KMS-11 (cell line): ENCODE measurements at regions not wholly inside any gene's neighbourhood (a gene's known extent, or its start where the extent isn't known, plus 50 kb on each side); places are given as distances from the start of the nearest gene placed in this dataset.

Experiments used
- H2AFZ ChIP-seq: fragments of 200-600 bp; sonication (generic); 2 replicates; pipeline ENCODE4 v1.6.1; 2016; ENCODE audit warnings: antibody characterized with exemption, mixed run types, low read depth
- H3K27ac ChIP-seq: fragments of 200-600 bp; sonication (generic); 2 replicates; pipeline ENCODE4 v1.6.1; 2016; ENCODE audit warnings: mild to moderate bottlenecking, mixed run types
- H3K27me3 ChIP-seq: fragments of 200-600 bp; sonication (generic); 2 replicates; pipeline ENCODE4 v1.6.1; 2017; ENCODE audit warnings: mild to moderate bottlenecking, low read depth, mixed run types, moderate library complexity; ENCODE audit not compliant: insufficient read depth
- H3K36me3 ChIP-seq: fragments of 200-600 bp; sonication (generic); 2 replicates; pipeline ENCODE4 v1.6.1; 2017; ENCODE audit warnings: mild to moderate bottlenecking, mixed run types; ENCODE audit not compliant: insufficient read depth
- H3K4me1 ChIP-seq: fragments of 200-600 bp; sonication (generic); 2 replicates; pipeline ENCODE4 v1.6.1; 2016; ENCODE audit warnings: mild to moderate bottlenecking, low read depth, mixed run types; ENCODE audit not compliant: poor library complexity, severe bottlenecking
- H3K4me2 ChIP-seq: fragments of 200-600 bp; sonication (generic); 2 replicates; pipeline ENCODE4 v1.7.0; 2016; ENCODE audit warnings: mild to moderate bottlenecking, mixed run types
- H3K4me3 ChIP-seq: fragments of 200-600 bp; sonication (generic); IDR thresholded peaks from 2 replicates; pipeline ENCODE4 v1.6.1; 2017; ENCODE audit warnings: low read depth, low read length, mixed read lengths; ENCODE audit not compliant: insufficient read depth
- H3K79me2 ChIP-seq: fragments of 200-600 bp; sonication (generic); 2 replicates; pipeline ENCODE4 v1.6.1; 2016; ENCODE audit warnings: low read depth, mixed run types; ENCODE audit not compliant: insufficient read depth
- H3K9ac ChIP-seq: fragments of 200-600 bp; sonication (generic); 2 replicates; pipeline ENCODE4 v1.6.1; 2016; ENCODE audit warnings: mild to moderate bottlenecking, mixed run types
- H4K20me1 ChIP-seq: fragments of 200-600 bp; sonication (generic); 2 replicates; pipeline ENCODE4 v1.6.1; 2016; ENCODE audit warnings: mild to moderate bottlenecking, mixed run types; ENCODE audit not compliant: insufficient read depth
- CTCF ChIP-seq: fragments of 200-600 bp; sonication (generic); conservative IDR thresholded peaks from 2 replicates; pipeline ENCODE4 v1.6.1; 2017; ENCODE audit warnings: low read depth, mild to moderate bottlenecking, antibody characterized with exemption, low read length, moderate library complexity, mixed read lengths

GRCh38 chr1:103218821-103219220 is 110.5 kb upstream of the COL11A1 start:
- no peaks in the 10 kb centered on the region for H3K79me2 ChIP-seq
- H3K4me2 ChIP-seq: no peak overlapping the region
- no peaks in the 10 kb centered on the region for H3K27me3 ChIP-seq
- H4K20me1 ChIP-seq: no peaks in the 10 kb centered on the region
- H3K4me1 ChIP-seq: no peaks in the 10 kb centered on the region
- no peak overlapping the region for H3K9ac ChIP-seq
- no peak overlapping the region for H2AFZ ChIP-seq
- H3K27ac ChIP-seq: no peak overlapping the region
- TF ChIP-seq CTCF: no peak
- H3K4me3 ChIP-seq: no peak overlapping the region
- H3K36me3 ChIP-seq: no peaks in the 10 kb centered on the region

DNA sequence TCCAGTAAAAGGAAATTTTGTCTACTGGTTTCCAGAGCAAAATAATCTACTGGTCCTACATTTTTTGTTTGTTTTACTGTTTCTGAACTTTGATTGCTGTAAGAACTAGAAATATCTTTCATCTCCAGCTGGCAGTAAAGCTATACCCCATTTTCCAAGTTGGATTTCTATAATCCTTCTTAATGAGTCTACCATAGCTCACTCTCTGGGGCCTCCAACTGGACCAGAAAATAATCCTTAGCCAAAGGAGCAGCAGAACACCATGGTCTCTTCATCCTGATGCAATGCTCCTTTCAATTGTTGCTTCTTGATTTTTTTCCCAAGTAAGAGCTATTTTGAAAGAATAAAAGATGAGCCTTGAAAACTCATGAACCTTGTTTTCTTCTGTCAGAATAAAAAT is 110.0 kb upstream of the COL11A1 start:
- no peak overlapping the region for H3K4me3 ChIP-seq
- H3K9ac ChIP-seq: no peak overlapping the region
- no peak overlapping the region for H3K27ac ChIP-seq
- H3K4me2 ChIP-seq: no peak overlapping the region
- no peaks in the 10 kb centered on the region for H4K20me1 ChIP-seq
- no peak for TF ChIP-seq CTCF
- no peaks in the 10 kb centered on the region for H3K4me1 ChIP-seq
- H2AFZ ChIP-seq: no peak overlapping the region
- no peaks in the 10 kb centered on the region for H3K27me3 ChIP-seq
- no peaks in the 10 kb centered on the region for H3K79me2 ChIP-seq
- no peaks in the 10 kb centered on the region for H3K36me3 ChIP-seq

- TF ChIP-seq CTCF: no peak
- no peak overlapping the region for H3K9ac ChIP-seq
- no peaks in the 10 kb centered on the region for H3K79me2 ChIP-seq
- H3K27me3 ChIP-seq: no peaks in the 10 kb centered on the region
- no peak overlapping the region for H3K4me3 ChIP-seq
- H3K4me2 ChIP-seq: no peak overlapping the region
- H3K27ac ChIP-seq: no peak overlapping the region
- no peak overlapping the region for H2AFZ ChIP-seq
- no peaks in the 10 kb centered on the region for H3K4me1 ChIP-seq
- H4K20me1 ChIP-seq: no peaks in the 10 kb centered on the region
- H3K36me3 ChIP-seq: no peaks in the 10 kb centered on the region
These were observed 102.8 kb upstream of the COL11A1 start for GRCh38 chr1:103211073-103211472.

DNA sequence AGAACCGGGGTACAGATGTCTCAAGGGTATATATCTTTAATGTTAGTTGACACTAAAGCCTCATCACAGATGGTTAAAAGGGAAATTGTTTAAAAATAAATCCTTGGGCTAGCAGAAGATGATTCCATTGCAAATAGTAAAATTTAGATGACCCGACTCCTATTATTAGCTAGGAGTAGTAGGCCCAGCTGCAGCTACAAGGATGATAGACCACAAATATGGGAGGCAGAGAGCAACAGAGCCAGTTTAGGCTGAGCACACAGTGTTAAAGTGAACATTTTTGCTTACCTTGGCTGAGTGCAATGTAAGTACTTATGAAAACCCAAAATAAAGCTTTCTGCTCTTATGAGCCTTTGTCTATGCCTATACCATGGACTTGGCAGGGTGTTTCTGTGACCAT is 100.5 kb upstream of the COL11A1 start:
- Histone ChIP-seq H3K9ac (no peak overlapping the region), H3K4me2 (no peak overlapping the region), H3K4me3 (no peak overlapping the region), H4K20me1 (no peaks in the 10 kb centered on the region), H3K27me3 (no peaks in the 10 kb centered on the region), H3K36me3 (no peaks in the 10 kb centered on the region), H3K4me1 (no peaks in the 10 kb centered on the region), H3K27ac (no peak overlapping the region), H2AFZ (no peak overlapping the region), H3K79me2 (no peaks in the 10 kb centered on the region)
- TF ChIP-seq CTCF: no peak

DNA sequence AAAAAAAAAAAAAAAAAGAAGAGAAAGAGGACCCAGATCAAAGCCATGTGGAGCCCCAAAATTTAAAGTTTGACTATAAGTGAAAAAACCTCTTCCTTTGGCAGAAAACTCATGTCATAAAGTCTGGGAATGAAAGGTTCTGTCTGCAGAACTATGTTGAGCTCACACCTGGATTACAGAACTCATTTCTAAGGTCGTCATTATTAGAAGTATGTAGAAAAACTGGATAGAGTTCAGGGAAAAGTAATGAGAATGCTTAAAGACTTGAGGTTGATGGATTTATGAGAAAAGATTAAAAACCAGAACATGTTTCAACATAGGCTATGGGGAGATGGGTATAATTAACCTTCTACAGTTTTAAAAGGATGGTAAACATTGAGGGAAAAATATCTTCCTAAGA is 90.7 kb upstream of the COL11A1 start:
- no peak overlapping the region for H2AFZ ChIP-seq
- no peak for TF ChIP-seq CTCF
- no peaks in the 10 kb centered on the region for H3K36me3 ChIP-seq
- H3K27ac ChIP-seq: no peak overlapping the region
- H3K79me2 ChIP-seq: no peaks in the 10 kb centered on the region
- H4K20me1 ChIP-seq: no peaks in the 10 kb centered on the region
- H3K27me3 ChIP-seq: no peaks in the 10 kb centered on the region
- H3K4me2 ChIP-seq: no peak overlapping the region
- H3K9ac ChIP-seq: no peak overlapping the region
- no peak overlapping the region for H3K4me3 ChIP-seq
- H3K4me1 ChIP-seq: peaks cover 8% of the 10 kb centered on the region
